AG04450 (cell line): ENCODE measurements at regions not wholly inside any gene's neighbourhood (a gene's known extent, or its start where the extent isn't known, plus 50 kb on each side); places are given as distances from the start of the nearest gene placed in this dataset.

Experiments used
- CTCF ChIA-PET: fragments of 300-600, 350-600 bp; formaldehyde crosslinking; extraction: SDS; loops from one replicate; lab custom pipeline; 2022; ENCODE audit warnings: antibody characterized with exemption, inconsistent platforms; lab: Charles Lee
- POLR2A ChIA-PET: fragments of 350-600 bp; formaldehyde crosslinking; extraction: SDS; loops from one replicate; lab custom pipeline; 2021; ENCODE audit warnings: antibody characterized with exemption, inconsistent platforms; lab: Yijun Ruan, JAX
- DNase-seq: peaks from one replicate; pipeline ENCODE4 v3.0.0-alpha.2; 2011; ENCODE audit warnings: low read depth, low spot score
- H3K27ac ChIP-seq: one replicate; pipeline ENCODE4 v1.5.1; 2012; ENCODE audit warnings: low read depth, low read length, control low read depth
- H3K27me3 ChIP-seq: one replicate; pipeline ENCODE4 v1.6.0; 2012; ENCODE audit warnings: low read length; ENCODE audit not compliant: control insufficient read depth, insufficient read depth
- H3K4me3 ChIP-seq: 2 replicates; pipeline ENCODE4 v1.5.1; 2011; ENCODE audit warnings: mild to moderate bottlenecking, low read depth, low read length, control low read depth
- H3K9me3 ChIP-seq: 2 replicates; pipeline ENCODE4 v1.5.1; 2012; ENCODE audit warnings: low read length; ENCODE audit not compliant: control insufficient read depth, insufficient read depth
- TF ChIP-seq, protein P1 (sequence below): IDR thresholded peaks from 2 replicates; pipeline ENCODE4 v1.5.1; 2011; ENCODE audit warnings: low read depth, low read length, control low read depth, inconsistent platforms

DNA sequence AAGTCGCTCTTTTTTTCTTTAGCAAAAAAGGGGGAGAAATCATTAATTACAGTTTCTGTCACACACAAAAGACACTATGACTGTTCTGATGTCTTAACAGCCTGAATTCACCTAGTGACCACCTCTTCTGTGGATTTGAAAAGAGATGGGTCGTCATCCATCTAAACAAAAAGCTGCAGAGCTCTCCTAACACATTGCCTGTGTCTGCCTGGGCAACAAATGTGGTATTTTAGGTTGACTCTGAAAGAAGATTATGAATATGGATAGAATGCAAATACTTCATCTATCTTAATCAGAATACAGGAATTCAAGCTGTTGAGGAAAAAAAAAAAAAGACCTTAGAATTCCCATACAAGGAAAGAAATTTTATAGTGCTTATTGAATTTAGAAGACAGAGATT lies 304.4 kb upstream of the ADGRL2 start:
- Histone ChIP-seq H3K4me3 (no peak overlapping the region), H3K27ac (no peak overlapping the region), H3K9me3 (no peaks in the 10 kb centered on the region), H3K27me3 (no peaks in the 10 kb centered on the region)
- DNase-seq = no peak
- CTCF ChIA-PET = no interaction called here
- TF ChIP-seq, protein P1, sequence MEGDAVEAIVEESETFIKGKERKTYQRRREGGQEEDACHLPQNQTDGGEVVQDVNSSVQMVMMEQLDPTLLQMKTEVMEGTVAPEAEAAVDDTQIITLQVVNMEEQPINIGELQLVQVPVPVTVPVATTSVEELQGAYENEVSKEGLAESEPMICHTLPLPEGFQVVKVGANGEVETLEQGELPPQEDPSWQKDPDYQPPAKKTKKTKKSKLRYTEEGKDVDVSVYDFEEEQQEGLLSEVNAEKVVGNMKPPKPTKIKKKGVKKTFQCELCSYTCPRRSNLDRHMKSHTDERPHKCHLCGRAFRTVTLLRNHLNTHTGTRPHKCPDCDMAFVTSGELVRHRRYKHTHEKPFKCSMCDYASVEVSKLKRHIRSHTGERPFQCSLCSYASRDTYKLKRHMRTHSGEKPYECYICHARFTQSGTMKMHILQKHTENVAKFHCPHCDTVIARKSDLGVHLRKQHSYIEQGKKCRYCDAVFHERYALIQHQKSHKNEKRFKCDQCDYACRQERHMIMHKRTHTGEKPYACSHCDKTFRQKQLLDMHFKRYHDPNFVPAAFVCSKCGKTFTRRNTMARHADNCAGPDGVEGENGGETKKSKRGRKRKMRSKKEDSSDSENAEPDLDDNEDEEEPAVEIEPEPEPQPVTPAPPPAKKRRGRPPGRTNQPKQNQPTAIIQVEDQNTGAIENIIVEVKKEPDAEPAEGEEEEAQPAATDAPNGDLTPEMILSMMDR = no peak
- POLR2A ChIA-PET = no interaction called here

DNA sequence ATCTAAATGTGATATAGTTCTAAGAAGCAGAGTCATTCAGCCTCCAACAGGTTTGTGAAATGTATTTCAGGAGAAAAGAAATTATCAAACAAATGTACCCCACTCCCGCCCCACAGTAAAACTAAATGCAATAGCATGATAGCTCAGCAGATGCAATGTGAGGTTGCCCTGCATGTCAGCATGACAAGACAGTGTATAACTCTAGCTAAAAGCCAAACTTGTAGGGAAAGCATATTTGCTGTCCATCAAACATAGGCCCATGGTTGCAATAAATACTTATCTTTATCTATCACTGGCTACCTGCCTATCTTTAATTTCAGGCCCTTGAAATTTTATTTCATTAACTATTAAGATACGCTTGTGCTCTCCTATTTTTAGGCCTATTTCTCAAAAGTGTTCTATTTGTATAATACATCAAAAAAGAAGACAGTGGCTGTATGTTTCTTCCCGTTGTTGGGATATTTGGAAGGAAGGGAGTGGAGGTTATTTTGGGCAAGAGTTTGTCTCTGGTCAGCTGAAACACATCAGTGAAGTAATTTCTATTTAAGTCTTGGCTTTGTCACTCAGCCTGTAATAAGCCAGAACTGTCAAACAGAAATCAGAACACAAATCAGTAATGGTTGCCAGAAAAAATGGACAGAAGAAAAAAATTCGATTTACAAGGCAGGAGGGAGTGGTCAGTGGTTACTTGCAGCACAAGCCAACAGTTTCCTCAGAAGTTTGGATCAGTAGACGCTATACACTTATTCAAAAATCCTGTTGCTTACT lies 307.4 kb upstream of the ADGRL2 start:
- TF ChIP-seq, protein P1 = no peak
- no peak for DNase-seq
- no peak overlapping the region for H3K4me3 ChIP-seq
- no peaks in the 10 kb centered on the region for H3K9me3 ChIP-seq
- ChIA-PET CTCF (no interaction called here), POLR2A (no interaction called here)
- no peaks in the 10 kb centered on the region for H3K27me3 ChIP-seq
- H3K27ac ChIP-seq = no peak overlapping the region

DNA sequence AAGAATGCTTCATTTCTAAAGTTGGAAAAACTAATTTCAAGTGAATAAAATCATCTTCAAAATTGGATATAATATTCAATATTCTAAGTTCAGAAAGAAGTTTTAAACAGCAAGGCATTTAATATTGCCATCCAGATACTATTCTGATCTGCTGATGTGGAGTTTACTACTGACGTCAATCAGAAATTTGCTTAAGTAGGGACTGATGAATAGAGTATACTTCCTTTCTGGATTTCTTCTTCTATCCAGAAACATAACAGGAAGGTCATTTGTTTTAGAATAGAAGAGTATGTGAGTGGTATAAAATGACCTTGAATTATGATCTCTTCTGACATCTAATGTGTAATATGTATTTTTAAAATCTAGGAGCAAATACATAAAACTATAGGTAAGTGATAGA lies 308.1 kb upstream of the ADGRL2 start:
- Histone ChIP-seq H3K4me3 (no peak overlapping the region), H3K27ac (no peak overlapping the region), H3K27me3 (no peaks in the 10 kb centered on the region), H3K9me3 (no peaks in the 10 kb centered on the region)
- POLR2A ChIA-PET = no interaction called here
- DNase-seq = no peak
- TF ChIP-seq, protein P1 = no peak
- CTCF ChIA-PET = no interaction called here

DNA sequence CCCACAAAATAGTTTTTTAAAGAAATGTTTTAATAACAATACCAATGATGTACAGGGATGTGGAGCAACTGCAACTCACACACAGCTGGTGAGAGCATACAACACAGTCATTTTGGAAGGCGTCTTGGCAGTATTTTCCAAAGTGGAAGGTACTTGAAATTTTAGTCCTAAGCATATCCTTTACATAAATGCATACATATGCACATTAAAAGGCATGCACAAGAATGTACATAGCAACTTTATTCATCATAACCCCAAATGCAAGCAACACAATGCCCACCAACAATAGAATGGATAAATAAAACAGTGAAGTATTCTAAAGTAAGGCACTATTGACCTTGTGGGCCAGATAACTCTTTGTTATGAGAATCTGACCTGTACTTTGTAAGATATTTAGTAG lies 310.1 kb upstream of the ADGRL2 start:
- Histone ChIP-seq H3K27me3 (no peaks in the 10 kb centered on the region), H3K4me3 (no peak overlapping the region), H3K9me3 (no peaks in the 10 kb centered on the region), H3K27ac (no peak overlapping the region)
- TF ChIP-seq, protein P1 = no peak
- POLR2A ChIA-PET = no interaction called here
- DNase-seq = no peak
- CTCF ChIA-PET = no interaction called here

DNA sequence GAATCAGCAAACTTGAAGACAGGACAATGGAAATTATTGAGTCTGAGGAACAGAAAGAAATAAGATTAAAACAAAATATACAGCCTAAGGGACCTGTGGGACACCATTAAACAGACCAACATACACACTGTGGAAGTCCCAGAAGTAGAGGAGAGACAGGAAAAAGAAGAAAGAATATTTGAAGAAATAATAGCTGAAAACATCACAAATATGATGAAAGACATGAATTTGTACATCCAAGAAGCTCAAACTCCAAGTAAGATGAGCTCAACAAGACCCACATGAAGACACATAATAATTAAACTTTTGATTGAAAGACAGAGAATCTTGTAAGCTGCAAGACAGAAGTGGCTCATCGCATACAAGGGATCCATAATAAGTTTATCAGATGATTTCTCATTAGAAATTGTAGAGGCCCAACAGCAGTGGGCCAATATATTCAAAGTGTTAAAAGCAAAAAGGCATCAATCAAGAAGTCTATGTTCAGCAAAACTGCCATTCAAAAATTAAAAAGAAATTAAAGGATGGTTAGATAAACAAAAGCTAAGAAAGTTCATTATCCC lies 311.3 kb upstream of the ADGRL2 start:
- TF ChIP-seq, protein P1 = no peak
- CTCF ChIA-PET = no interaction called here
- Histone ChIP-seq H3K9me3 (no peaks in the 10 kb centered on the region), H3K27ac (no peak overlapping the region), H3K27me3 (no peaks in the 10 kb centered on the region), H3K4me3 (no peak overlapping the region)
- POLR2A ChIA-PET = no interaction called here
- no peak for DNase-seq
